Testis (tissue), 2 donors: ENCODE measurements at regions not wholly inside any gene's neighbourhood (a gene's known extent, or its start where the extent isn't known, plus 50 kb on each side); places are given as distances from the start of the nearest gene placed in this dataset.

Experiments used
- CTCF ChIP-seq, 3 experiments: fragments of 450-650 bp in 2 of 3; fragments of 200-600 bp in 1 of 3; sonication (generic) in 1 of 3; IDR thresholded peaks; one replicate each; pipeline ENCODE4 v1.5.1; 2016 to 2019; ENCODE audit warnings: antibody characterized with exemption in 3 of 3, mild to moderate bottlenecking in 2 of 3, moderate library complexity in 1 of 3
- POLR2A ChIP-seq: fragments of 450-650 bp; IDR thresholded peaks from one replicate; pipeline ENCODE4 v1.6.1; 2017; ENCODE audit warnings: antibody characterized with exemption, mild to moderate bottlenecking, moderate library complexity

- TF ChIP-seq CTCF (IDR thresholded peaks at IDR 0.05) (no peak), POLR2A (no peak)
These were observed 356.5 kb downstream of the ZIC4 start for GRCh38 chr3:147049821-147050220.
